B cell (primary cell): ENCODE measurements at regions not wholly inside any gene's neighbourhood (a gene's known extent, or its start where the extent isn't known, plus 50 kb on each side); places are given as distances from the start of the nearest gene placed in this dataset.

ENCODE experiments used
- ATAC-seq: fragments of 200-7000 bp; cut with Tn5 transposase; one replicate; pipeline ENCODE4 v1.10.0; 2021; ENCODE audit warnings: low read depth, mild to moderate bottlenecking, moderate number of reproducible peaks, moderate library complexity
- CTCF ChIA-PET: fragments of 350-600 bp; sonication (Branson Sonifier 250); formaldehyde crosslinking; loops from one replicate; lab custom pipeline; 2021; ENCODE audit warnings: antibody characterized with exemption, inconsistent platforms; lab: Charles Lee
- POLR2A ChIA-PET: fragments of 350-600 bp; sonication (Branson Sonifier 250); formaldehyde crosslinking; loops from one replicate; lab custom pipeline; 2021; ENCODE audit warnings: antibody characterized with exemption; lab: Charles Lee
- DNase-seq: peaks from one replicate; pipeline ENCODE4 v3.0.0; 2013
- H2AFZ ChIP-seq: 2 replicates; pipeline ENCODE4 v1.6.1; 2012; ENCODE audit warnings: mild to moderate bottlenecking, low read depth, low read length; ENCODE audit not compliant: insufficient read depth, poor library complexity, severe bottlenecking
- H3K27ac ChIP-seq, 2 donors: 1 replicate in 1 of 2; 2 replicates in 1 of 2; pipeline ENCODE4 v1.5.1; 2012 to 2013; ENCODE audit warnings: low read length in 2 of 2, mild to moderate bottlenecking in 2 of 2, moderate library complexity in 1 of 2
- H3K27me3 ChIP-seq, 4 experiments: fragments of 200-600 bp in 1 of 4; sonication (generic) in 1 of 4; replicated peaks in 1 of 4; 1 replicate in 2 of 4; 2 replicates in 2 of 4; pipeline versions ENCODE4 v1.6.1 to v1.7.0; 2013 to 2016; ENCODE audit warnings: low read length in 3 of 4, mild to moderate bottlenecking in 2 of 4, mixed read lengths in 1 of 4, moderate library complexity in 1 of 4; ENCODE audit not compliant: insufficient read depth in 4 of 4, control insufficient read depth in 3 of 4; ENCODE audit errors: control extremely low read depth in 1 of 4
- H3K36me3 ChIP-seq, 2 experiments: replicated peaks in 1 of 2; 1 replicate in 1 of 2; 2 replicates in 1 of 2; pipeline versions ENCODE4 v1.6.1 to v1.7.1; 2013; ENCODE audit warnings: low read length in 1 of 2; ENCODE audit not compliant: insufficient read depth in 2 of 2, control insufficient read depth in 1 of 2; ENCODE audit errors: control extremely low read depth in 1 of 2, extremely low read depth in 1 of 2
- H3K4me1 ChIP-seq, 2 donors: fragments of 200-600 bp in 1 of 2; sonication (generic) in 1 of 2; 1 replicate in 1 of 2; 2 replicates in 1 of 2; pipeline versions ENCODE4 v1.5.1 to v1.6.1; 2013 to 2017; ENCODE audit warnings: low read length in 2 of 2; ENCODE audit not compliant: control insufficient read depth in 2 of 2, insufficient read depth in 2 of 2
- H3K4me2 ChIP-seq: replicated peaks from 2 replicates; pipeline ENCODE3; 2012; ENCODE audit warnings: mild to moderate bottlenecking, low read depth, low read length; ENCODE audit not compliant: poor library complexity, severe bottlenecking
- H3K4me3 ChIP-seq, 5 experiments: fragments of 200-600 bp in 1 of 5; sonication (generic) in 1 of 5; 1 replicate in 3 of 5; 2 replicates in 2 of 5; pipeline versions ENCODE4 v1.5.1 to v1.7.0; 2011 to 2016; ENCODE audit warnings: low read length in 4 of 5, mild to moderate bottlenecking in 4 of 5, low read depth in 2 of 5, control low read depth in 1 of 5, moderate library complexity in 1 of 5; ENCODE audit not compliant: insufficient read depth in 1 of 5; ENCODE audit errors: control extremely low read depth in 1 of 5, extremely low read depth in 1 of 5
- H3K79me2 ChIP-seq: fragments of 200-600 bp; sonication (generic); one replicate; pipeline ENCODE4 v1.6.0; 2016; ENCODE audit warnings: low read length; ENCODE audit not compliant: control insufficient read depth, insufficient read depth
- H3K9ac ChIP-seq: fragments of 200-600 bp; sonication (generic); 2 replicates; pipeline ENCODE4 v1.6.1; 2017; ENCODE audit warnings: mild to moderate bottlenecking, low read length, moderate library complexity
- H3K9me3 ChIP-seq, 3 donors: one replicate each; pipeline versions ENCODE4 v1.6.1 to v1.7.1; 2013; ENCODE audit warnings: low read length in 2 of 3; ENCODE audit not compliant: control insufficient read depth in 2 of 3, insufficient read depth in 1 of 3; ENCODE audit errors: control extremely low read depth in 1 of 3
- H4K20me1 ChIP-seq: 2 replicates; pipeline ENCODE4 v1.6.0; 2012; ENCODE audit warnings: mild to moderate bottlenecking, low read length; ENCODE audit not compliant: insufficient read depth, control insufficient read depth, poor library complexity, severe bottlenecking
- H3K27ac Mint-ChIP-seq: one replicate; pipeline ENCODE4 v1.8.0; 2021; ENCODE audit warnings: mixed read lengths
- H3K27me3 Mint-ChIP-seq: one replicate; pipeline ENCODE4 v1.8.0; 2021; ENCODE audit warnings: mixed read lengths
- H3K4me1 Mint-ChIP-seq: one replicate; pipeline ENCODE4 v1.8.0; 2021; ENCODE audit warnings: mixed read lengths
- H3K4me3 Mint-ChIP-seq: one replicate; pipeline ENCODE4 v1.8.0; 2021; ENCODE audit warnings: mixed read lengths
- H3K9me3 Mint-ChIP-seq: one replicate; pipeline ENCODE4 v1.8.0; 2022; ENCODE audit warnings: mixed read lengths; ENCODE audit not compliant: insufficient read depth
- CTCF ChIP-seq: fragments of 200-600 bp; IDR thresholded peaks from one replicate; pipeline ENCODE4 v1.8.0; 2022; ENCODE audit warnings: antibody characterized with exemption, mild to moderate bottlenecking
- EZH2 ChIP-seq: IDR thresholded peaks from 2 replicates; pipeline ENCODE4 v1.6.1; 2012; ENCODE audit warnings: borderline replicate concordance, low read depth, mild to moderate bottlenecking, moderate library complexity, low read length; ENCODE audit not compliant: insufficient read depth, poor library complexity, severe bottlenecking
- WGBS: methylation state at CpG from one replicate; pipeline ENCODE4 v1.1.5; 2013; ENCODE audit warnings: missing lambda C conversion rate; ENCODE audit not compliant: insufficient coverage; 5-methylcytosine and 5-hydroxymethylcytosine counted together
- intact Hi-C: fragments of 100-400 bp; cut with micrococcal nuclease; formaldehyde crosslinking; loops from one replicate; pipeline ENCODE4 v1.10.0; 2022

GRCh38 chr2:21406386-21406785 is 282.6 kb downstream of the TDRD15 start:
- DNase-seq (no peak), ATAC-seq (no peak)
- Histone ChIP-seq H3K4me1 (no peaks in the 10 kb centered on the region), H3K4me2 (no peak overlapping the region), H3K9ac (no peak overlapping the region), H3K36me3 (no peaks in the 10 kb centered on the region), H3K9me3 (no peaks in the 10 kb centered on the region), H3K27me3 (no peaks in the 10 kb centered on the region), H3K79me2 (no peaks in the 10 kb centered on the region), H4K20me1 (no peaks in the 10 kb centered on the region), H3K27ac (no peak overlapping the region), H3K4me3 (no peak overlapping the region), H2AFZ (no peak overlapping the region)
- Mint-ChIP-seq H3K27ac (no peak overlapping the region), H3K4me3 (no peak overlapping the region), H3K4me1 (no peaks in the 10 kb centered on the region), H3K27me3 (no peaks in the 10 kb centered on the region), H3K9me3 (peaks cover 2% of the 10 kb centered on the region)
- ChIA-PET POLR2A (no interaction called here), CTCF (no interaction called here)
- intact Hi-C loops, result no loop called here
- TF ChIP-seq EZH2, result no peak
- no peak for TF ChIP-seq CTCF
- WGBS, result 73% methylated on average over 1 of the region's 1 CpG

GRCh38 chr2:21406911-21407310 is 283.1 kb downstream of the TDRD15 start:
- POLR2A ChIA-PET, result no interaction called here
- intact Hi-C loops, result no loop called here

More at GRCh38 chr2:21406911-21407310, 283.1 kb downstream of the TDRD15 start:
- Histone ChIP-seq H3K27ac (no peak overlapping the region), H4K20me1 (no peaks in the 10 kb centered on the region), H3K9ac (no peak overlapping the region), H3K36me3 (no peaks in the 10 kb centered on the region), H3K4me2 (no peak overlapping the region), H3K4me3 (no peak overlapping the region), H3K9me3 (no peaks in the 10 kb centered on the region), H3K27me3 (no peaks in the 10 kb centered on the region), H2AFZ (no peak overlapping the region), H3K79me2 (no peaks in the 10 kb centered on the region), H3K4me1 (no peaks in the 10 kb centered on the region)
- no peak overlapping the region for H3K27ac Mint-ChIP-seq
- ATAC-seq (no peak), DNase-seq (no peak)
- WGBS, result no CpG with 5 or more reads among the region's 3 CpGs
- TF ChIP-seq EZH2 (no peak), CTCF (no peak)
- no peaks in the 10 kb centered on the region for H3K27me3 Mint-ChIP-seq
- peaks cover 2% of the 10 kb centered on the region for H3K9me3 Mint-ChIP-seq
- CTCF ChIA-PET, result no interaction called here
- H3K4me3 Mint-ChIP-seq, result no peak overlapping the region
- H3K4me1 Mint-ChIP-seq, result no peaks in the 10 kb centered on the region
